ENCODE measurements at regions not wholly inside any gene's neighbourhood (a gene's known extent, or its start where the extent isn't known, plus 50 kb on each side); places are given as distances from the start of the nearest gene placed in this dataset.

DNA sequence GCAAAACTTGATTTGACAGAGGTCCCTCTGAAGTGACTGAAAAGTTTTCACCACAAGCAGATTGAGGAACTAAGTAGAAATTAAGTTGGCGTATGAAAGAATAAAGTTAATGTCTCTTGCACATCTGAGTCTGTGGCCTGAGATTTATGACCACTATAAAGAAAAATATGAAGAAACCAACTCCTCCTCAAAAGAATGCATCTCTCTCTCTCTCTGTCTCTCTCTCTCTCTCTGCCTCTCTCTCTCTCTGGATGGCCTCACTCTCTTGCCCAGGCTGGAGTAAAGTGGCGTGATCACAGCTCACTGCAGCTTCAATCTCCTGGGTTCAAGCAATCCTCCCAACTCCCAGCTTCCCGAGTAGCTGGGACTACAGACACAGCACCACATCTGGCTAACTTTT is 55.2 kb downstream of the RPL22L1 start:
- no peaks in the 10 kb centered on the region for H3K27me3 ChIP-seq
- H3K27ac ChIP-seq: no peak overlapping the region
- H3K4me1 ChIP-seq: no peaks in the 10 kb centered on the region
- H3K9me3 ChIP-seq: no peaks in the 10 kb centered on the region
- H3K4me3 ChIP-seq: no peak overlapping the region
- TF ChIP-seq, protein P1, sequence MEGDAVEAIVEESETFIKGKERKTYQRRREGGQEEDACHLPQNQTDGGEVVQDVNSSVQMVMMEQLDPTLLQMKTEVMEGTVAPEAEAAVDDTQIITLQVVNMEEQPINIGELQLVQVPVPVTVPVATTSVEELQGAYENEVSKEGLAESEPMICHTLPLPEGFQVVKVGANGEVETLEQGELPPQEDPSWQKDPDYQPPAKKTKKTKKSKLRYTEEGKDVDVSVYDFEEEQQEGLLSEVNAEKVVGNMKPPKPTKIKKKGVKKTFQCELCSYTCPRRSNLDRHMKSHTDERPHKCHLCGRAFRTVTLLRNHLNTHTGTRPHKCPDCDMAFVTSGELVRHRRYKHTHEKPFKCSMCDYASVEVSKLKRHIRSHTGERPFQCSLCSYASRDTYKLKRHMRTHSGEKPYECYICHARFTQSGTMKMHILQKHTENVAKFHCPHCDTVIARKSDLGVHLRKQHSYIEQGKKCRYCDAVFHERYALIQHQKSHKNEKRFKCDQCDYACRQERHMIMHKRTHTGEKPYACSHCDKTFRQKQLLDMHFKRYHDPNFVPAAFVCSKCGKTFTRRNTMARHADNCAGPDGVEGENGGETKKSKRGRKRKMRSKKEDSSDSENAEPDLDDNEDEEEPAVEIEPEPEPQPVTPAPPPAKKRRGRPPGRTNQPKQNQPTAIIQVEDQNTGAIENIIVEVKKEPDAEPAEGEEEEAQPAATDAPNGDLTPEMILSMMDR (IDR thresholded peaks at IDR 0.05): no peak
- no peak for TF ChIP-seq POLR2A (IDR thresholded peaks at IDR 0.05)
- TF ChIP-seq POLR2AphosphoS5 (IDR thresholded peaks at IDR 0.05): no peak
- DNase-seq (ENCODE audit: low spot score in 2 of 2): no peak
- intact Hi-C loops (cut with DNase I; ENCODE audit: low total_unique reads): no loop called here
- H3K36me3 ChIP-seq: no peaks in the 10 kb centered on the region

DNA sequence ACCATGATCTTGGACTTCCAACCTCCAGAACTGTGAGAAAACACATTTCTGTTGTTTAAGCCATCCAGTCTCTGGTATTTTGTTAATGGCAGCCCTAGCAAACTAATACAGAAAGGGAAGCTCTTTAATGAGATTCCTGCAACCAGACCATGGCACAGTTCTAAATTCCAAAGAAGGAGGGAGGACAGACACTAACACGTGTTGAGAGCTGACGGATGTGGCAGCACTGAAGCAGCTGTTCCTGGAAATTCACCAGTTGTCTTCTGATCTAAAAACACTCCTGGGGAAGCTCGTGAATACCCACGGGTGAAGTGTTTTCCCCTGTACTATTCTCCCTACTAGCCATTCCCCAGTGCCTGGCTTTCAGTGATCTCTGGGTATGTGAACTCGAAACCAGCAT is 56.7 kb downstream of the RPL22L1 start:
- Histone ChIP-seq H3K4me3 (no peak overlapping the region), H3K27ac (no peak overlapping the region), H3K4me1 (no peaks in the 10 kb centered on the region), H3K9me3 (no peaks in the 10 kb centered on the region), H3K27me3 (no peaks in the 10 kb centered on the region), H3K36me3 (no peaks in the 10 kb centered on the region)
- intact Hi-C loops (cut with DNase I; ENCODE audit: low total_unique reads): no loop called here
- no peak for DNase-seq (ENCODE audit: low spot score in 2 of 2)
- TF ChIP-seq, protein P1 (IDR thresholded peaks at IDR 0.05): no peak
- TF ChIP-seq POLR2A (IDR thresholded peaks at IDR 0.05) (no peak), POLR2AphosphoS5 (IDR thresholded peaks at IDR 0.05) (no peak)

DNA sequence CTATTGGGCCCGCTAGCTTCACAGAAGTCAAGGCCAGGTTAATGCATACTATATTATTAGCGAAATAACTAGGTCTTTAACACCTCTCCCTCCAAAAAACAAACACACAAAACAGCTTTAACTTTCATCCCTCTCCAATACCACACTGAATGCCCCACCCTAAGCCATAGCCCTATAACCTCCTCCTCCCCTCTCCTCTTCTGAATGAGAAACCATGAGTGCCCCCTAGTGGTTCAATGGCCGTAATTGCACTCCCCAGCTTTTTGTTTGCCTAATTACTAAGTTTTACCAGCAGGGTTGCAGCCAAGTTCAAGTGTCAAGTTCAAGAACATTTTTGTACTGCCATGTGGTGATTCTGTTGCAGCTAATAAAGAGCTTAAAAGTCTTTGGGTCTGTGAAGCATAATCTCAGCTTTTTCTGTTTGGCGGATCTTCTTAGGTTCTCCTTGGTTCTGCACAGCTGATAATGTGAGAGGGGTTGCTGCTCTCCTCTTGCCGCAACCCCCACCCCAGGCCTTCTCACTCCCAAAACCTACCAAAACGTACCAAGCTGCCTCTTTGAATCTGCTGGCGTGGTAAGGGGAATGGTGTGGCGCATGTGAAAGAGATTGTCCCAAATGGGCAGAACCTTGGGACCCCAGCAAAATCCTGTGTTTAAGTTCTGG is 57.9 kb downstream of the RPL22L1 start:
- H3K27me3 ChIP-seq: no peaks in the 10 kb centered on the region
- no peaks in the 10 kb centered on the region for H3K4me1 ChIP-seq
- H3K9me3 ChIP-seq: no peaks in the 10 kb centered on the region
- H3K4me3 ChIP-seq: no peak overlapping the region
- TF ChIP-seq, protein P1 (IDR thresholded peaks at IDR 0.05): peak; percentile 98 to 99 (median 98)
- no peak for TF ChIP-seq POLR2A (IDR thresholded peaks at IDR 0.05)
- peak overlapping the region; percentile 0 to 14 for H3K27ac ChIP-seq
- intact Hi-C loops (cut with DNase I; ENCODE audit: low total_unique reads): no loop called here
- no peaks in the 10 kb centered on the region for H3K36me3 ChIP-seq
- peak in 1 of 2 donors; percentile 62 for DNase-seq (ENCODE audit: low spot score in 2 of 2)

DNA sequence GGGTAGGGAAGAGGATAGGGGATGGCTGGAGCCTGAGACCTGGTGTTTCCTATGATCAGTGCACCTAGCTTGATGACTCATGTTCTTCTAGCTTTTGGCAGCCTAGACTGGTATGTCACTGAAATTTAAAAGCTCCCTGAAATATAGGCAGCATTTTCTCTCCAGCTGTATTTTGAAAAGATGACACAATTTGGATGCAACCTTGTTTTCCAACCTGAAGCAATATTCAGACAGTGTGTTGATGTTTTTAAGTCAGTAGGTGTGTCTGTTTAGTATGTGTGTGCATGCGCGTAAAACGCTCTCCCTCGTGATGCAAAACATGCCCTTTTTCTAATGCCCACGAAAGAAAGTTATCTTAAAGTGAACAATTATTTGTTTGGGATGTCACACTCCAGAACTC is 58.5 kb downstream of the RPL22L1 start:
- intact Hi-C loops (cut with DNase I; ENCODE audit: low total_unique reads): no loop called here
- DNase-seq (ENCODE audit: low spot score in 2 of 2): no peak

DNA sequence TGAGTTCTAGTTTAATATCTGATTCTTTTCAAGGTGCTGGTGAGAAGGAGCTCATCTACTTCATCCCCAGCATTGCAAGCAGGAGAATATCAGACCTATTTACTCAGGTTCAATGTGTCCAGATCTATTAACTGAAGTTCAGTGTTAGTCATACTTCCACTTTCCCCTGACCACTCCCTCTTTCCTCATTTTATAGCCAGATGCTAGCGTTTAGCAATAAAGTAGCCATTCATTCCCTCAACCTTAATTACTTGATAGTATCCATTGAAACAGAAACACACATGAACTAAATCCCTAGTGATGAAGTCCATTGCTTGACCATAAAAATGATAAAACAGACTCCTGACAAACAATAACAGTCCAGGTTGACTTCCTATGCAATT is 60.0 kb downstream of the RPL22L1 start:
- TF ChIP-seq, protein P1 (IDR thresholded peaks at IDR 0.05): no peak
- TF ChIP-seq POLR2A (IDR thresholded peaks at IDR 0.05): no peak
- no peak for TF ChIP-seq POLR2AphosphoS5 (IDR thresholded peaks at IDR 0.05)
- Histone ChIP-seq H3K36me3 (no peaks in the 10 kb centered on the region), H3K4me1 (no peaks in the 10 kb centered on the region), H3K27ac (peak overlapping the region in 1 of 2 donors; percentile 1), H3K9me3 (no peaks in the 10 kb centered on the region), H3K4me3 (no peak overlapping the region), H3K27me3 (no peaks in the 10 kb centered on the region)
- no peak for DNase-seq (ENCODE audit: low spot score in 2 of 2)
- intact Hi-C loops (cut with DNase I; ENCODE audit: low total_unique reads): no loop called here

More for the DNA sequence above, 58.5 kb downstream of the RPL22L1 start:
- TF ChIP-seq, protein P1 (IDR thresholded peaks at IDR 0.05): no peak
- TF ChIP-seq POLR2AphosphoS5 (IDR thresholded peaks at IDR 0.05) (no peak), POLR2A (IDR thresholded peaks at IDR 0.05) (no peak)
- H3K9me3 ChIP-seq: no peaks in the 10 kb centered on the region
- peak overlapping the region; percentile 41 to 56 for H3K27ac ChIP-seq
- H3K4me1 ChIP-seq: no peaks in the 10 kb centered on the region
- H3K27me3 ChIP-seq: no peaks in the 10 kb centered on the region
- no peak overlapping the region for H3K4me3 ChIP-seq
- H3K36me3 ChIP-seq: no peaks in the 10 kb centered on the region

All from breast epithelium (tissue), 4 donors.